ENCODE measurements at regions not wholly inside any gene's neighbourhood (a gene's known extent, or its start where the extent isn't known, plus 50 kb on each side); places are given as distances from the start of the nearest gene placed in this dataset.

- no peaks in the 10 kb centered on the region for H3K27me3 Mint-ChIP-seq
- no peaks in the 10 kb centered on the region for H3K4me1 Mint-ChIP-seq
- Histone ChIP-seq H3K9me3 (ENCODE audit: control insufficient read depth in 2 of 3, low read length in 3 of 3) (no peaks in the 10 kb centered on the region), H3K4me3 (ENCODE audit: low read length) (no peak overlapping the region), H3K4me1 (ENCODE audit: control insufficient read depth in 2 of 2, insufficient read depth in 2 of 2, low read length in 2 of 2) (no peaks in the 10 kb centered on the region), H3K27me3 (ENCODE audit: control insufficient read depth in 2 of 2, insufficient read depth in 2 of 2, low read length in 2 of 2) (no peaks in the 10 kb centered on the region), H3K27ac (ENCODE audit: low read depth, low read length) (no peak overlapping the region), H3K36me3 (ENCODE audit: control insufficient read depth in 2 of 3, insufficient read depth in 3 of 3, low read length in 3 of 3) (no peaks in the 10 kb centered on the region)
- POLR2A ChIA-PET = no interaction called here
- ATAC-seq (no peak), DNase-seq (no peak)
- no peaks in the 10 kb centered on the region for H3K36me3 Mint-ChIP-seq
- no peak overlapping the region for H3K4me3 Mint-ChIP-seq
- H3K27ac Mint-ChIP-seq = no peak overlapping the region
- CTCF ChIA-PET = no interaction called here
- no peaks in the 10 kb centered on the region for H3K9me3 Mint-ChIP-seq
- intact Hi-C loops (cut with micrococcal nuclease) = no loop called here
Observed at GRCh38 chr6:166824880-166825250, 131.5 kb downstream of the RNASET2 start.

- ChIA-PET CTCF (no interaction called here), POLR2A (no interaction called here)
- no peaks in the 10 kb centered on the region for H3K9me3 ChIP-seq (ENCODE audit: control insufficient read depth in 2 of 3, low read length in 3 of 3)
- intact Hi-C loops (cut with micrococcal nuclease) = no loop called here
- no peak overlapping the region for H3K4me3 ChIP-seq (ENCODE audit: low read length)
- no peaks in the 10 kb centered on the region for H3K4me1 ChIP-seq (ENCODE audit: control insufficient read depth in 2 of 2, insufficient read depth in 2 of 2, low read length in 2 of 2)
- no peaks in the 10 kb centered on the region for H3K36me3 Mint-ChIP-seq
- H3K27me3 Mint-ChIP-seq = no peaks in the 10 kb centered on the region
- no peak overlapping the region for H3K27ac ChIP-seq (ENCODE audit: low read depth, low read length)
- ATAC-seq (no peak), DNase-seq (no peak)
- H3K9me3 Mint-ChIP-seq = no peaks in the 10 kb centered on the region
- H3K27me3 ChIP-seq (ENCODE audit: control insufficient read depth in 2 of 2, insufficient read depth in 2 of 2, low read length in 2 of 2) = no peaks in the 10 kb centered on the region
- H3K27ac Mint-ChIP-seq = no peak overlapping the region
- H3K4me3 Mint-ChIP-seq = no peak overlapping the region
- H3K36me3 ChIP-seq (ENCODE audit: control insufficient read depth in 2 of 3, insufficient read depth in 3 of 3, low read length in 3 of 3) = no peaks in the 10 kb centered on the region
- H3K4me1 Mint-ChIP-seq = no peaks in the 10 kb centered on the region
Observed at GRCh38 chr6:166824146-166824879, 132.0 kb downstream of the RNASET2 start.

DNA sequence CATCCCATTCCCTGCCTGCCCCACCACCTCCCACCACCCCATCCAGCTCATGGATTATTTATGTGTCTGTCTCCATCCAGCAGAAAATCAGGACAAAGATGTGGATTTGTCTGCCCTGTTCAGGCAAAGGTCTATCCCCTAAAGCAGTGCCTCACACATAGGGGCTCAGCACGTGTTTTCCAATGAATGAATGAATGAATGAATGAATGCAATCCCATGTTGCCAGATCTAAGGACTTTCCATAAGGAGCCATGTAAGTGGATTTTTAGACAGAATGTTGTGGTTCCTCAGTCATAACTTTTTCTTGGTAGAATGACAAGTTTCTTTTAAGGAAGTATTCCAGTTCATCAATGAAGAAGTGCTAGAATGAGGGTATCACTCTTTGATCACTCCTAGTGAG lies 133.7 kb downstream of the RNASET2 start:
- Mint-ChIP-seq H3K4me1 (no peaks in the 10 kb centered on the region), H3K9me3 (no peaks in the 10 kb centered on the region), H3K36me3 (no peaks in the 10 kb centered on the region), H3K4me3 (no peak overlapping the region), H3K27ac (no peak overlapping the region), H3K27me3 (no peaks in the 10 kb centered on the region)
- intact Hi-C loops (cut with micrococcal nuclease) = no loop called here
- ChIA-PET CTCF (no interaction called here), POLR2A (no interaction called here)
- no peaks in the 10 kb centered on the region for H3K36me3 ChIP-seq (ENCODE audit: control insufficient read depth in 2 of 3, insufficient read depth in 3 of 3, low read length in 3 of 3)
- DNase-seq (no peak), ATAC-seq (no peak)
- no peaks in the 10 kb centered on the region for H3K9me3 ChIP-seq (ENCODE audit: control insufficient read depth in 2 of 3, low read length in 3 of 3)
- no peak overlapping the region for H3K27ac ChIP-seq (ENCODE audit: low read depth, low read length)
- no peak overlapping the region for H3K4me3 ChIP-seq (ENCODE audit: low read length)
- no peaks in the 10 kb centered on the region for H3K4me1 ChIP-seq (ENCODE audit: control insufficient read depth in 2 of 2, insufficient read depth in 2 of 2, low read length in 2 of 2)
- H3K27me3 ChIP-seq (ENCODE audit: control insufficient read depth in 2 of 2, insufficient read depth in 2 of 2, low read length in 2 of 2) = no peaks in the 10 kb centered on the region

GRCh38 chr6:166820483-166820882 lies 135.9 kb downstream of the RNASET2 start:
- Histone ChIP-seq H3K36me3 (ENCODE audit: control insufficient read depth in 2 of 3, insufficient read depth in 3 of 3, low read length in 3 of 3) (no peaks in the 10 kb centered on the region), H3K9me3 (ENCODE audit: control insufficient read depth in 2 of 3, low read length in 3 of 3) (no peaks in the 10 kb centered on the region), H3K4me3 (ENCODE audit: low read length) (no peak overlapping the region), H3K27me3 (ENCODE audit: control insufficient read depth in 2 of 2, insufficient read depth in 2 of 2, low read length in 2 of 2) (no peaks in the 10 kb centered on the region), H3K4me1 (ENCODE audit: control insufficient read depth in 2 of 2, insufficient read depth in 2 of 2, low read length in 2 of 2) (no peaks in the 10 kb centered on the region), H3K27ac (ENCODE audit: low read depth, low read length) (no peak overlapping the region)
- POLR2A ChIA-PET = no interaction called here
- CTCF ChIA-PET = interaction anchor here (0.6 to 0.7 kb wide), 2 partner anchors 87 to 525 kb away, joined by 3 read pairs; no protein-coding TSS in a partner anchor
- ATAC-seq (no peak), DNase-seq (no peak)
- Mint-ChIP-seq H3K9me3 (no peaks in the 10 kb centered on the region), H3K27ac (no peak overlapping the region), H3K4me3 (no peak overlapping the region), H3K36me3 (no peaks in the 10 kb centered on the region), H3K4me1 (no peaks in the 10 kb centered on the region), H3K27me3 (no peaks in the 10 kb centered on the region)
- intact Hi-C loops (cut with micrococcal nuclease) = no loop called here

GRCh38 chr6:166820070-166820469 lies 136.3 kb downstream of the RNASET2 start:
- no peak for DNase-seq

GRCh38 chr6:166815629-166816028 lies 140.7 kb downstream of the RNASET2 start:
- Mint-ChIP-seq H3K27me3 (no peaks in the 10 kb centered on the region), H3K4me1 (no peaks in the 10 kb centered on the region), H3K27ac (no peak overlapping the region), H3K9me3 (no peaks in the 10 kb centered on the region), H3K4me3 (no peak overlapping the region), H3K36me3 (no peaks in the 10 kb centered on the region)
- CTCF ChIA-PET = no interaction called here
- no peak for DNase-seq
- Histone ChIP-seq H3K4me3 (ENCODE audit: low read length) (no peak overlapping the region), H3K27me3 (ENCODE audit: control insufficient read depth in 2 of 2, insufficient read depth in 2 of 2, low read length in 2 of 2) (no peaks in the 10 kb centered on the region), H3K4me1 (ENCODE audit: control insufficient read depth in 2 of 2, insufficient read depth in 2 of 2, low read length in 2 of 2) (no peaks in the 10 kb centered on the region), H3K27ac (ENCODE audit: low read depth, low read length) (no peak overlapping the region), H3K36me3 (ENCODE audit: control insufficient read depth in 2 of 3, insufficient read depth in 3 of 3, low read length in 3 of 3) (no peaks in the 10 kb centered on the region), H3K9me3 (ENCODE audit: control insufficient read depth in 2 of 3, low read length in 3 of 3) (no peaks in the 10 kb centered on the region)
- ATAC-seq = no peak
- intact Hi-C loops (cut with micrococcal nuclease) = no loop called here
- POLR2A ChIA-PET = no interaction called here

More at GRCh38 chr6:166820070-166820469, 136.3 kb downstream of the RNASET2 start:
- Mint-ChIP-seq H3K4me1 (no peaks in the 10 kb centered on the region), H3K36me3 (no peaks in the 10 kb centered on the region), H3K9me3 (no peaks in the 10 kb centered on the region), H3K27me3 (no peaks in the 10 kb centered on the region), H3K27ac (no peak overlapping the region), H3K4me3 (no peak overlapping the region)
- no peak for ATAC-seq
- no peaks in the 10 kb centered on the region for H3K27me3 ChIP-seq (ENCODE audit: control insufficient read depth in 2 of 2, insufficient read depth in 2 of 2, low read length in 2 of 2)
- H3K36me3 ChIP-seq (ENCODE audit: control insufficient read depth in 2 of 3, insufficient read depth in 3 of 3, low read length in 3 of 3) = no peaks in the 10 kb centered on the region
- H3K4me3 ChIP-seq (ENCODE audit: low read length) = no peak overlapping the region
- POLR2A ChIA-PET = no interaction called here
- no peaks in the 10 kb centered on the region for H3K4me1 ChIP-seq (ENCODE audit: control insufficient read depth in 2 of 2, insufficient read depth in 2 of 2, low read length in 2 of 2)
- intact Hi-C loops (cut with micrococcal nuclease) = no loop called here
- no peak overlapping the region for H3K27ac ChIP-seq (ENCODE audit: low read depth, low read length)
- CTCF ChIA-PET = interaction anchor here (0.6 to 0.7 kb wide), 2 partner anchors 87 to 525 kb away, joined by 3 read pairs; no protein-coding TSS in a partner anchor
- no peaks in the 10 kb centered on the region for H3K9me3 ChIP-seq (ENCODE audit: control insufficient read depth in 2 of 3, low read length in 3 of 3)

DNA sequence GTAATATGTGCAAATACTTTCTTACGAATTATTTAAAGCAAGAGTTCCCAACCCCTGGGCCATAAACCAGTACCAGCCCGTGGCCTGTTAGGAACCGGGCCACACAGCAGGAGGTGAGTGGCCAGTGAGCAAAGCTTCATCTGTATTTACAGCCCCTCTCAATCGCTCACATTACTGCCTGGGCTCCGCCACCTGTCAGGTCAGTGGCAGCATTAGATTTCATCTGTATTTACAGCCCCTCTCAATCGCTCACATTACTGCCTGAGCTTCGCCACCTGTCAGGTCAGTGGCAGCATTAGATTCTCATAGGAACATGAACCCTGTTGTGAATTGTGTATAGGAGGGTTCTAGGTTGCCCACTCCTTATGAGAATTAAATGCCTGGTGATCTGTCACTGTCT lies 142.0 kb downstream of the RNASET2 start:
- no peaks in the 10 kb centered on the region for H3K27me3 Mint-ChIP-seq
- ChIA-PET CTCF (no interaction called here), POLR2A (no interaction called here)
- H3K4me3 ChIP-seq (ENCODE audit: low read length) = no peak overlapping the region
- DNase-seq (no peak), ATAC-seq (no peak)
- H3K36me3 ChIP-seq (ENCODE audit: control insufficient read depth in 2 of 3, insufficient read depth in 3 of 3, low read length in 3 of 3) = no peaks in the 10 kb centered on the region
- intact Hi-C loops (cut with micrococcal nuclease) = no loop called here
- no peak overlapping the region for H3K4me3 Mint-ChIP-seq
- no peaks in the 10 kb centered on the region for H3K4me1 ChIP-seq (ENCODE audit: control insufficient read depth in 2 of 2, insufficient read depth in 2 of 2, low read length in 2 of 2)
- H3K27ac ChIP-seq (ENCODE audit: low read depth, low read length) = no peak overlapping the region
- H3K4me1 Mint-ChIP-seq = no peaks in the 10 kb centered on the region
- peaks cover 0 to 2% (median 0%) of the 10 kb centered on the region in 5 donors for H3K36me3 Mint-ChIP-seq
- H3K27ac Mint-ChIP-seq = no peak overlapping the region
- H3K9me3 Mint-ChIP-seq = no peaks in the 10 kb centered on the region
- no peaks in the 10 kb centered on the region for H3K9me3 ChIP-seq (ENCODE audit: control insufficient read depth in 2 of 3, low read length in 3 of 3)
- no peaks in the 10 kb centered on the region for H3K27me3 ChIP-seq (ENCODE audit: control insufficient read depth in 2 of 2, insufficient read depth in 2 of 2, low read length in 2 of 2)
